Type B pancreatic cell (in vitro differentiated cells): ENCODE measurements at regions not wholly inside any gene's neighbourhood (a gene's known extent, or its start where the extent isn't known, plus 50 kb on each side); places are given as distances from the start of the nearest gene placed in this dataset.
A peak's percentile ranks its signal among the peaks of the same experiment; 100 is the strongest.

ENCODE experiments used
- DNase-seq: peaks from one replicate; pipeline ENCODE4 v3.0.0; 2021; ENCODE audit warnings: mixed read lengths; ENCODE audit not compliant: unreplicated experiment; ENCODE audit errors: extremely low spot score
- H3K27ac Mint-ChIP-seq: 2 replicates; pipeline ENCODE4 v1.8.0; 2021; ENCODE audit warnings: mild to moderate bottlenecking, mixed read lengths
- H3K27me3 Mint-ChIP-seq: 2 replicates; pipeline ENCODE4 v1.8.0; 2021; ENCODE audit warnings: mixed read lengths
- H3K36me3 Mint-ChIP-seq: 2 replicates; pipeline ENCODE4 v1.8.0; 2021; ENCODE audit warnings: mixed read lengths
- H3K4me1 Mint-ChIP-seq: one replicate; pipeline ENCODE4 v1.8.0; 2021; ENCODE audit warnings: mixed read lengths; ENCODE audit not compliant: unreplicated experiment
- H3K4me3 Mint-ChIP-seq: 2 replicates; pipeline ENCODE4 v1.8.0; 2021; ENCODE audit warnings: mild to moderate bottlenecking, mixed read lengths
- H3K9me3 Mint-ChIP-seq: 2 replicates; pipeline ENCODE4 v1.8.0; 2021; ENCODE audit warnings: mixed read lengths
- TF ChIP-seq, protein P1 (sequence below): fragments of 200-600 bp; sonication (generic); conservative IDR thresholded peaks from 2 replicates; pipeline ENCODE4 v1.5.0; 2021; ENCODE audit warnings: antibody characterized with exemption, mild to moderate bottlenecking

DNA sequence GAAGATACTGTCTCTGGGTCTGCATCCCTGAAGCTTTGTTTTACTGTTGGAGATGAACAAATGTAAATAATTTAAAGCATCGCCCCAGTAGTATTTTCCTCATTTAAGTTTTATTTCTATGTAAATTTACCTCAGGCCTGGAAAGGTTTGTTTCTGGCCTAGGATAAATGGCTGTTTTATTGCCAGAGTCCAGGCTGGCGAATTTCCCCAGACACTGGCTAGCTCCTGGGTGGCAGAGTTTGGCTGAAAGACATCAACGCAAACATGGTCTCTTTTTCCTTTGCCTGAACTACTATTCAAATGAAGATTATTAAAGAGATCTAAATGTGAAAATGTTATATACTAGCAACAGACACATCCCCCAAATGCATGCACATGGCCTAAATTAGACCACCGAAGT lies 136.7 kb upstream of the SESN3 start:
- TF ChIP-seq, protein P1, sequence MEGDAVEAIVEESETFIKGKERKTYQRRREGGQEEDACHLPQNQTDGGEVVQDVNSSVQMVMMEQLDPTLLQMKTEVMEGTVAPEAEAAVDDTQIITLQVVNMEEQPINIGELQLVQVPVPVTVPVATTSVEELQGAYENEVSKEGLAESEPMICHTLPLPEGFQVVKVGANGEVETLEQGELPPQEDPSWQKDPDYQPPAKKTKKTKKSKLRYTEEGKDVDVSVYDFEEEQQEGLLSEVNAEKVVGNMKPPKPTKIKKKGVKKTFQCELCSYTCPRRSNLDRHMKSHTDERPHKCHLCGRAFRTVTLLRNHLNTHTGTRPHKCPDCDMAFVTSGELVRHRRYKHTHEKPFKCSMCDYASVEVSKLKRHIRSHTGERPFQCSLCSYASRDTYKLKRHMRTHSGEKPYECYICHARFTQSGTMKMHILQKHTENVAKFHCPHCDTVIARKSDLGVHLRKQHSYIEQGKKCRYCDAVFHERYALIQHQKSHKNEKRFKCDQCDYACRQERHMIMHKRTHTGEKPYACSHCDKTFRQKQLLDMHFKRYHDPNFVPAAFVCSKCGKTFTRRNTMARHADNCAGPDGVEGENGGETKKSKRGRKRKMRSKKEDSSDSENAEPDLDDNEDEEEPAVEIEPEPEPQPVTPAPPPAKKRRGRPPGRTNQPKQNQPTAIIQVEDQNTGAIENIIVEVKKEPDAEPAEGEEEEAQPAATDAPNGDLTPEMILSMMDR: no peak
- DNase-seq: no peak
- no peak overlapping the region for H3K4me3 Mint-ChIP-seq
- no peak overlapping the region for H3K27ac Mint-ChIP-seq
- H3K4me1 Mint-ChIP-seq: peaks cover 34% of the 10 kb centered on the region
- H3K9me3 Mint-ChIP-seq: no peaks in the 10 kb centered on the region
- H3K27me3 Mint-ChIP-seq: peaks cover 2% of the 10 kb centered on the region
- no peaks in the 10 kb centered on the region for H3K36me3 Mint-ChIP-seq

DNA sequence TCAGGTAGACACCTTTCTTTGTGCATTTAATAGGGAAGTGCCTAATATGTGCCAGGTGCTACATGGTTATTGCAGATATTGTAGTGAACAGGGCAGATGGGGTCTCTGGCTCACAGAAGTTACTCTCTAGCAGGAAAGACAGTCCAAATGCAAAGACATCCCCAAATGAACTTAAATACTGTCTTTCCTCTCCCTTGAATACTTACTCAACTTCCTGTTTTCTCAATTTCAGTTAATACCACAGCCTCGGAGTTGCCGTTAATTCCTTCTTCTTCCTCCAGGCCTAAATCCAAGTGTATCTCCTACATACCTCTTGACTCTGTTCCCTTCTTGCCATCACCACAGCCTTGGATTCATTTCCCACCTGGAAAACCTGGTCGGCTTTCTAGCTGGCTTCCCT lies 134.3 kb upstream of the SESN3 start:
- Mint-ChIP-seq H3K36me3 (no peaks in the 10 kb centered on the region), H3K4me1 (peaks cover 29% of the 10 kb centered on the region), H3K27me3 (peaks cover 2% of the 10 kb centered on the region), H3K9me3 (no peaks in the 10 kb centered on the region), H3K4me3 (no peak overlapping the region), H3K27ac (no peak overlapping the region)
- TF ChIP-seq, protein P1: no peak
- no peak for DNase-seq

DNA sequence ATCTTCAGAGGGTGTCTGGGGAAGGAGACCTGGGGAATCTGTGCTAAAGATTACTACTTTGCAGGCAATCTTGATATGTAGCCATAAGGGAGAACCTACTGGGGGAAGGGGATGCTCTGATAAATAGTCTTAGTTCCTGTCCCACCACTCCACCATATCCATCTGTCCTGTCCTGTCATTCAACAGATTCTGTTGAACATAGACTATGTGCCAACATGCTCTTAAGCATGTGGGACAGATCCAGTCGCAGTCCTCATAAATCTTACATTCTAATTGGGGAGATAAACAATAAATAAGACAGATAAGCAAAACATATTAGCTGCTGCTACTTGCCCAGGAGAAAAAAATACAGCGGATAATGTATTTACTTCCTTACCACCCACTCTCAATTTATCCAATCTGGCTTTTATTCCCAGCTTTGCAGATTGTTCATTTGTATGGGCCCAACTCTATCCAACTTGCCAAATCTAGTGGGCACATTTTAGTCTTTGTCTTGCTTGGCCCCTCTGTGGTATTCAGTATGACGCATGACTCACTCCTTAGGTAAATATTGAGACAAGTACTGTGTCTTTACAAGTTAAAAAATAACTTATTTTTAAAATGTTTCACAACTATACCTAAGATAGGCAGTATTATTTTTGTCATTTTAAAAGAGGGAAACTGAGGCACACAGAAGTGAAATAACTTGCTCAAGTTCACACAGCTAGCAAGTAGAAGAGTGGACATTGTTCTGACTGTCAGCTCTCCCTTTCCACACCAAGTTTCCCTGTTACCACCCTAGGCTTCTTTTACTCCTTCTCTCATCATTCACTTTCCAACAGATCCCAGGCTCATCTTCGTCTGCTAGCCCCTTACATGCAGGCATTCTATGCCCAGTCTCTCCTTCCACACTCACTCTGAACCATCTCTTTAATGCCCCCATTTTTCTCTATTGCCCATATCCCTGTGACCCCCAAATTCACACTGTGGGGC lies 133.6 kb upstream of the SESN3 start:
- Mint-ChIP-seq H3K9me3 (peaks cover 4% of the 10 kb centered on the region), H3K36me3 (no peaks in the 10 kb centered on the region), H3K4me3 (no peak overlapping the region), H3K27ac (peak overlapping the region; percentile 21), H3K4me1 (peaks cover 24% of the 10 kb centered on the region), H3K27me3 (peaks cover 2% of the 10 kb centered on the region)
- DNase-seq: no peak
- TF ChIP-seq, protein P1: no peak

DNA sequence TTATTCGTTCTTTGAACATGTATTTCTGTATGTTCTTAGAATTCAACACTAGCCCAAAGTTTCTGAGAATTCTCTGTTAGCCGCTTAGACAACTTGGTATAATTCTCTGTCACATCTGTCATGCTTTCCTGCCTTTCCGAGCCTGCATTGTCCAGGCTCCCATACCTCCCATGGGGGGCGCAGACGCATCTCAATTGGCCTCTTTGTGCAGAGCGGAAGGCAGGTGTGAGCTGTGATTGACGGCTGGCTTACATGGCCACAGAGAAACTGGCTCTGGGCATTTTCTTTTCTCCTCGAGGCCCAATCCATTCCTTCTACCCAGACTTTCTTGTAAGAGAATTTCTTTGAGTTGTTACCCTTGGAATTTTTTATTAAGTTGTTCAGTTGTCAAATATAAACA lies 132.7 kb upstream of the SESN3 start:
- Mint-ChIP-seq H3K27ac (peak overlapping the region; percentile 21), H3K4me1 (peaks cover 27% of the 10 kb centered on the region), H3K9me3 (peaks cover 4% of the 10 kb centered on the region), H3K36me3 (no peaks in the 10 kb centered on the region), H3K27me3 (peaks cover 2% of the 10 kb centered on the region), H3K4me3 (no peak overlapping the region)
- no peak for DNase-seq
- TF ChIP-seq, protein P1: no peak

DNA sequence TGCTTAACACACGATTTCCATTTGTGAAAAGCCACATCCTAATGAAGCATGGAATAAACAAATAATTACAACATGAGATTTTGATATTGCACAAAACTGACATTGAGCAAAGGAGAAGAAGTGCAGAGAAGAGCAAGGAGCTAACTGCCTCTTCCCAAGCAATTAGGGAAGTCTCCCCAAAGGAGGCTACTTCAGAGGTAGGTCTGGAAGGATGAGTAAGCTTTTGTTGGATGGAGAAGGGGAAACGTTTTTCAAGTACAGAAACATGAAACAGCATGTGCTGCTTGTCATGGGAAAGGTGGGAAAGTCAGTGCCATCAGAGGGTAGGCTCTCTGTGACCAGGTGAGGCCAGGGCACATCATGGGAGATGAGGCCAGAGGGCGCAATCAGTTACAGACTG lies 132.2 kb upstream of the SESN3 start:
- Mint-ChIP-seq H3K27me3 (peaks cover 2% of the 10 kb centered on the region), H3K9me3 (peaks cover 4% of the 10 kb centered on the region), H3K36me3 (no peaks in the 10 kb centered on the region), H3K4me3 (no peak overlapping the region), H3K27ac (no peak overlapping the region), H3K4me1 (peaks cover 27% of the 10 kb centered on the region)
- DNase-seq: no peak
- TF ChIP-seq, protein P1: no peak
